Naive thymus-derived CD4-positive, alpha-beta T cell (primary cell): ENCODE measurements at regions not wholly inside any gene's neighbourhood (a gene's known extent, or its start where the extent isn't known, plus 50 kb on each side); places are given as distances from the start of the nearest gene placed in this dataset.

Experiments used
- ATAC-seq: fragments of 150-1000 bp; cut with Tn5 transposase; 2 replicates; pipeline ENCODE4 v1.10.0; 2021; ENCODE audit warnings: mild to moderate bottlenecking, moderate library complexity
- CTCF ChIA-PET: fragments of 350-600 bp; sonication (Branson Sonifier 250); formaldehyde crosslinking; loops from one replicate; lab custom pipeline; 2021; ENCODE audit warnings: antibody characterized with exemption; lab: Charles Lee
- POLR2A ChIA-PET: fragments of 350-600 bp; sonication (Branson Sonifier 250); formaldehyde crosslinking; loops from one replicate; lab custom pipeline; 2021; ENCODE audit warnings: antibody characterized with exemption, inconsistent platforms; lab: Charles Lee
- DNase-seq, 9 donors: peaks; one replicate each; pipeline versions ENCODE4 v3.0.0 to v3.0.0-alpha.2; 2020 to 2022; ENCODE audit warnings: mixed read lengths in 1 of 9
- H3K27ac ChIP-seq: one replicate; pipeline ENCODE4 v1.7.0; 2013; ENCODE audit warnings: mild to moderate bottlenecking, low read depth, low read length, moderate library complexity
- H3K27me3 ChIP-seq, 2 donors: one replicate each; pipeline ENCODE4 v1.7.0; 2013; ENCODE audit warnings: low read length in 2 of 2, mild to moderate bottlenecking in 2 of 2, moderate library complexity in 2 of 2; ENCODE audit not compliant: control insufficient read depth in 2 of 2, insufficient read depth in 2 of 2
- H3K36me3 ChIP-seq, 3 experiments: 1 replicate in 2 of 3; 2 replicates in 1 of 3; pipeline ENCODE4 v1.7.0; 2013; ENCODE audit warnings: low read length in 3 of 3, mild to moderate bottlenecking in 3 of 3, moderate library complexity in 1 of 3; ENCODE audit not compliant: insufficient read depth in 3 of 3, control insufficient read depth in 2 of 3
- H3K4me1 ChIP-seq, 2 donors: one replicate each; pipeline ENCODE4 v1.7.0; 2013; ENCODE audit warnings: low read length in 2 of 2, mild to moderate bottlenecking in 2 of 2, moderate library complexity in 1 of 2; ENCODE audit not compliant: control insufficient read depth in 2 of 2, insufficient read depth in 2 of 2
- H3K4me3 ChIP-seq: 2 replicates; pipeline ENCODE4 v1.7.0; 2013; ENCODE audit warnings: mild to moderate bottlenecking, low read length
- H3K9me3 ChIP-seq, 3 experiments: 1 replicate in 2 of 3; 2 replicates in 1 of 3; pipeline ENCODE4 v1.7.0; 2013; ENCODE audit warnings: low read length in 3 of 3; ENCODE audit not compliant: control insufficient read depth in 2 of 3
- H3K27ac Mint-ChIP-seq, 9 donors: one replicate each; pipeline ENCODE4 v1.8.0; 2020 to 2022; ENCODE audit warnings: mixed read lengths in 9 of 9, mild to moderate bottlenecking in 8 of 9, moderate library complexity in 5 of 9, inconsistent platforms in 2 of 9
- H3K27me3 Mint-ChIP-seq, 5 donors: one replicate each; pipeline ENCODE4 v1.8.0; 2021 to 2022; ENCODE audit warnings: mixed read lengths in 5 of 5, mild to moderate bottlenecking in 1 of 5
- H3K36me3 Mint-ChIP-seq, 5 donors: one replicate each; pipeline ENCODE4 v1.8.0; 2020 to 2022; ENCODE audit warnings: mixed read lengths in 5 of 5, mild to moderate bottlenecking in 3 of 5, inconsistent platforms in 1 of 5
- H3K4me1 Mint-ChIP-seq, 7 donors: one replicate each; pipeline ENCODE4 v1.8.0; 2020 to 2022; ENCODE audit warnings: mixed read lengths in 7 of 7, mild to moderate bottlenecking in 3 of 7, inconsistent platforms in 1 of 7
- H3K4me3 Mint-ChIP-seq, 10 donors: one replicate each; pipeline ENCODE4 v1.8.0; 2020 to 2022; ENCODE audit warnings: mild to moderate bottlenecking in 10 of 10, mixed read lengths in 10 of 10, moderate library complexity in 6 of 10, inconsistent platforms in 2 of 10
- H3K9me3 Mint-ChIP-seq, 11 donors: one replicate each; pipeline ENCODE4 v1.8.0; 2020 to 2022; ENCODE audit warnings: mixed read lengths in 11 of 11, mild to moderate bottlenecking in 4 of 11, inconsistent platforms in 1 of 11, moderate library complexity in 1 of 11
- intact Hi-C, 2 donors: fragments of 100-400 bp; cut with micrococcal nuclease; formaldehyde crosslinking; loops; one replicate each; pipeline ENCODE4 v1.15.1; 2023

GRCh38 chr11:115778928-115779650, 274.9 kb upstream of the CADM1 start:
- H3K27ac Mint-ChIP-seq: no peak overlapping the region
- H3K36me3 ChIP-seq: no peaks in the 10 kb centered on the region
- ChIA-PET CTCF (no interaction called here), POLR2A (no interaction called here)
- peaks cover 0 to 6% (median 2%) of the 10 kb centered on the region in 11 donors for H3K9me3 Mint-ChIP-seq
- H3K4me3 Mint-ChIP-seq: no peak overlapping the region
- no peaks in the 10 kb centered on the region for H3K27me3 ChIP-seq
- no peaks in the 10 kb centered on the region for H3K9me3 ChIP-seq
- H3K27ac ChIP-seq: no peak overlapping the region
- no peaks in the 10 kb centered on the region for H3K4me1 ChIP-seq
- ATAC-seq (no peak), DNase-seq (no peak)
- H3K4me3 ChIP-seq: no peak overlapping the region
- no peaks in the 10 kb centered on the region for H3K27me3 Mint-ChIP-seq
- intact Hi-C loops: no loop called here
- H3K36me3 Mint-ChIP-seq: peaks cover 0 to 3% (median 0%) of the 10 kb centered on the region in 5 donors
- H3K4me1 Mint-ChIP-seq: no peaks in the 10 kb centered on the region

GRCh38 chr11:115776916-115777315, 272.7 kb upstream of the CADM1 start:
- POLR2A ChIA-PET: no interaction called here
- Histone ChIP-seq H3K27ac (no peak overlapping the region), H3K9me3 (no peaks in the 10 kb centered on the region), H3K36me3 (no peaks in the 10 kb centered on the region), H3K4me1 (no peaks in the 10 kb centered on the region), H3K4me3 (no peak overlapping the region), H3K27me3 (no peaks in the 10 kb centered on the region)
- DNase-seq: no peak
- CTCF ChIA-PET: no interaction called here
- Mint-ChIP-seq H3K36me3 (peaks cover 0 to 3% (median 0%) of the 10 kb centered on the region in 5 donors), H3K27me3 (no peaks in the 10 kb centered on the region), H3K4me3 (no peak overlapping the region), H3K4me1 (no peaks in the 10 kb centered on the region), H3K27ac (no peak overlapping the region), H3K9me3 (peaks cover 0 to 4% (median 0%) of the 10 kb centered on the region in 11 donors)
- intact Hi-C loops: no loop called here
- ATAC-seq: no peak

DNA sequence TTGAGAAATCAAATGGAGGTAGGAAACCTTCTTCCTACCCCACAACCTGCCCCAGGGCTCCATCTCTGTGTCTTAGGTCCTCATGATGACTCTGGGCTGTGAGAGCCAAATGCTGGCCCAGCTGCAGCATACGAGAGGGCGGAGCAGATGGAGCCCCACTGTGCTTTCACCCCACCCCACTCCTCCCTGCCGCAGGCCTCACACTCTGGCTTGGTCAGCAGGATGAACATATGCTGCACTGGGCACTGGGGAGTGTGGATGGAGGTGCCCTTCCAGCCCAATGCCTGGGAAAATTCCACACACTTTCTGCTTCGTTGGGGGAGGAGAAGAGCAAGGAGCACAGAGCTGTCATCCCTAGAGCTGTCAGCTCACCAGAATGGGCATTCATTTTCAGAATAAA, 271.6 kb upstream of the CADM1 start:
- Mint-ChIP-seq H3K36me3 (no peaks in the 10 kb centered on the region), H3K4me1 (no peaks in the 10 kb centered on the region), H3K9me3 (peaks cover 0 to 7% (median 0%) of the 10 kb centered on the region in 11 donors), H3K27me3 (peaks cover 0 to 6% (median 4%) of the 10 kb centered on the region in 5 donors), H3K4me3 (no peak overlapping the region), H3K27ac (no peak overlapping the region)
- intact Hi-C loops: no loop called here
- no peaks in the 10 kb centered on the region for H3K27me3 ChIP-seq
- ChIA-PET CTCF (no interaction called here), POLR2A (no interaction called here)
- no peaks in the 10 kb centered on the region for H3K4me1 ChIP-seq
- H3K27ac ChIP-seq: no peak overlapping the region
- no peaks in the 10 kb centered on the region for H3K9me3 ChIP-seq
- no peaks in the 10 kb centered on the region for H3K36me3 ChIP-seq
- no peak overlapping the region for H3K4me3 ChIP-seq
- DNase-seq (no peak), ATAC-seq (no peak)

- Mint-ChIP-seq H3K4me1 (no peaks in the 10 kb centered on the region), H3K9me3 (peaks cover 0 to 7% (median 0%) of the 10 kb centered on the region in 11 donors), H3K4me3 (no peak overlapping the region), H3K27ac (no peak overlapping the region), H3K36me3 (no peaks in the 10 kb centered on the region), H3K27me3 (peaks cover 0 to 7% (median 5%) of the 10 kb centered on the region in 5 donors)
- no peak for DNase-seq
- no peaks in the 10 kb centered on the region for H3K4me1 ChIP-seq
- POLR2A ChIA-PET: no interaction called here
- no peaks in the 10 kb centered on the region for H3K36me3 ChIP-seq
- H3K27ac ChIP-seq: no peak overlapping the region
- no peaks in the 10 kb centered on the region for H3K9me3 ChIP-seq
- no peaks in the 10 kb centered on the region for H3K27me3 ChIP-seq
- no peak overlapping the region for H3K4me3 ChIP-seq
- CTCF ChIA-PET: no interaction called here
- intact Hi-C loops: no loop called here
- no peak for ATAC-seq
Observed at GRCh38 chr11:115774756-115775155, 270.5 kb upstream of the CADM1 start.

- no peaks in the 10 kb centered on the region for H3K36me3 Mint-ChIP-seq
- H3K27ac Mint-ChIP-seq: no peak overlapping the region
- H3K9me3 Mint-ChIP-seq: peaks cover 0 to 7% (median 2%) of the 10 kb centered on the region in 11 donors
- Histone ChIP-seq H3K9me3 (no peaks in the 10 kb centered on the region), H3K27ac (no peak overlapping the region), H3K4me1 (no peaks in the 10 kb centered on the region), H3K36me3 (no peaks in the 10 kb centered on the region), H3K4me3 (no peak overlapping the region), H3K27me3 (no peaks in the 10 kb centered on the region)
- H3K4me3 Mint-ChIP-seq: no peak overlapping the region
- ChIA-PET POLR2A (no interaction called here), CTCF (no interaction called here)
- H3K4me1 Mint-ChIP-seq: no peaks in the 10 kb centered on the region
- intact Hi-C loops: no loop called here
- peaks cover 0 to 7% (median 5%) of the 10 kb centered on the region in 5 donors for H3K27me3 Mint-ChIP-seq
- DNase-seq: no peak
- no peak for ATAC-seq
Observed at GRCh38 chr11:115769891-115770290, 265.7 kb upstream of the CADM1 start.

DNA sequence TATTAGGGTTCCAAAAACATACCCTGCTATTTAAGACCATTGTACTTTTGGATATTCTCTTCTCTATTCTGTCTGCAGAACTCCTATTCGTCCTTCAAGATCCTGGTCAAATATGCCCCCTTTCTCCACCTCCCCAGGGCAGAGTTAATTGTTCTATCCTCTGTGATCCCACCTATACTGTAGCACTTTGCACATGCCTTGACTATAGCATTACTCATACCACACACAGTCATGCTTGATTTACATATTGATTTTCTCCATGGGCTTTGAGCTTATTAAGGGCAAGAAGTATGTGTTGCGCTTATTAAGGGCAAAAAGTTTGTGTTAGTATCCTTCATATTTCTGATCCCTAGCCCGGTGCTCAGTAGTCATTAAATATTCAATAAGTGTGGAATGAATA, 263.7 kb upstream of the CADM1 start:
- Histone ChIP-seq H3K4me3 (no peak overlapping the region), H3K36me3 (no peaks in the 10 kb centered on the region), H3K27ac (no peak overlapping the region), H3K4me1 (no peaks in the 10 kb centered on the region), H3K9me3 (no peaks in the 10 kb centered on the region), H3K27me3 (no peaks in the 10 kb centered on the region)
- ChIA-PET POLR2A (no interaction called here), CTCF (no interaction called here)
- ATAC-seq: no peak
- Mint-ChIP-seq H3K27me3 (peaks cover 0 to 9% (median 5%) of the 10 kb centered on the region in 5 donors), H3K27ac (no peak overlapping the region), H3K9me3 (peaks cover 0 to 7% (median 2%) of the 10 kb centered on the region in 11 donors), H3K4me3 (no peak overlapping the region), H3K4me1 (no peaks in the 10 kb centered on the region), H3K36me3 (no peaks in the 10 kb centered on the region)
- DNase-seq: no peak
- intact Hi-C loops: no loop called here
